Brain microvascular endothelial cell (primary cell): ENCODE measurements at regions not wholly inside any gene's neighbourhood (a gene's known extent, or its start where the extent isn't known, plus 50 kb on each side); places are given as distances from the start of the nearest gene placed in this dataset.

Source experiments
- DNase-seq: peaks from one replicate; pipeline ENCODE4 v3.0.0-alpha.2; 2020
- H3K27ac ChIP-seq: fragments of 250-450 bp; sonication (Bioruptor Pico); 2 replicates; pipeline ENCODE4 v1.5.1; 2020; ENCODE audit warnings: mild to moderate bottlenecking, moderate library complexity
- H3K27me3 ChIP-seq: fragments of 250-450 bp; sonication (Bioruptor Pico); replicated peaks from 2 replicates; pipeline ENCODE4 v1.5.1; 2020; ENCODE audit warnings: mild to moderate bottlenecking
- H3K36me3 ChIP-seq: fragments of 250-450 bp; sonication (Bioruptor Pico); replicated peaks from 2 replicates; pipeline ENCODE4 v1.5.1; 2020; ENCODE audit warnings: mild to moderate bottlenecking
- H3K4me3 ChIP-seq: 2 replicates; pipeline ENCODE4 v1.5.1; 2011; ENCODE audit warnings: low read depth, mild to moderate bottlenecking, control low read depth, low read length, moderate library complexity
- in situ Hi-C: cut with HindIII; loops from 2 replicates; pipeline ENCODE4 v1.10.0; 2017; ENCODE audit warnings: low sequenced_read_pairs, low pct_ligation_motif_present
- TF ChIP-seq, protein P1 (sequence below): IDR thresholded peaks from 2 replicates; pipeline ENCODE4 v1.5.1; 2011; ENCODE audit warnings: low read depth, mild to moderate bottlenecking, moderate library complexity, low read length, control low read depth, inconsistent platforms; ENCODE audit errors: missing control alignments

DNA sequence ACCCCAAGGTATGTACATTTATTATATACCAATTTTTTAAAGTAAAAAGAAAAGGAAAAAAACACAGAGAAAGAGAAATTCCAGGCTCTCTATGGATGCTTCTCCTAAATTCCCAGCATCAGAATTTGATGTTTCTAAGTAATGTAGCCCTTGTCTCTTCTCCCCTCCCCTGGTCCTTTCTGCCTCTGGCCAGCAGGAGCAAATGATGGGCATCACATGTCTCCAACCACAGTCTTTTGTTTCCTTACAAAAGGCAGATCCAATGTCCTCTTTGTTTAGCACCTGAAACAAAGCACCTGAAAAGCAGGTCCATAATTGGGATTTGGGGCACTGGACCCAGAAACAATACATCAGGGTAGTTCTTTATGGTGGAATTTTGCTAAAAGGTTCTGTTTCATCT, 50.4 kb upstream of the APC start:
- in situ Hi-C loops = no loop called here
- DNase-seq = no peak
- Histone ChIP-seq H3K27me3 (no peaks in the 10 kb centered on the region), H3K36me3 (no peaks in the 10 kb centered on the region), H3K27ac (no peak overlapping the region), H3K4me3 (no peak overlapping the region)
- TF ChIP-seq, protein P1, sequence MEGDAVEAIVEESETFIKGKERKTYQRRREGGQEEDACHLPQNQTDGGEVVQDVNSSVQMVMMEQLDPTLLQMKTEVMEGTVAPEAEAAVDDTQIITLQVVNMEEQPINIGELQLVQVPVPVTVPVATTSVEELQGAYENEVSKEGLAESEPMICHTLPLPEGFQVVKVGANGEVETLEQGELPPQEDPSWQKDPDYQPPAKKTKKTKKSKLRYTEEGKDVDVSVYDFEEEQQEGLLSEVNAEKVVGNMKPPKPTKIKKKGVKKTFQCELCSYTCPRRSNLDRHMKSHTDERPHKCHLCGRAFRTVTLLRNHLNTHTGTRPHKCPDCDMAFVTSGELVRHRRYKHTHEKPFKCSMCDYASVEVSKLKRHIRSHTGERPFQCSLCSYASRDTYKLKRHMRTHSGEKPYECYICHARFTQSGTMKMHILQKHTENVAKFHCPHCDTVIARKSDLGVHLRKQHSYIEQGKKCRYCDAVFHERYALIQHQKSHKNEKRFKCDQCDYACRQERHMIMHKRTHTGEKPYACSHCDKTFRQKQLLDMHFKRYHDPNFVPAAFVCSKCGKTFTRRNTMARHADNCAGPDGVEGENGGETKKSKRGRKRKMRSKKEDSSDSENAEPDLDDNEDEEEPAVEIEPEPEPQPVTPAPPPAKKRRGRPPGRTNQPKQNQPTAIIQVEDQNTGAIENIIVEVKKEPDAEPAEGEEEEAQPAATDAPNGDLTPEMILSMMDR = no peak
